H1 (cell line): ENCODE measurements at regions not wholly inside any gene's neighbourhood (a gene's known extent, or its start where the extent isn't known, plus 50 kb on each side); places are given as distances from the start of the nearest gene placed in this dataset.

Experiments
- BACH1 ChIP-seq: IDR thresholded peaks from 2 replicates; pipeline ENCODE4 v1.6.1; 2012; ENCODE audit warnings: low read length, improper control_type of control experiment
- HDAC6 ChIP-seq: IDR thresholded peaks from one replicate; pipeline ENCODE4 v1.7.1; 2012; ENCODE audit warnings: low read depth, mild to moderate bottlenecking, inconsistent platforms, low read length, moderate library complexity
- RBBP5 ChIP-seq: IDR thresholded peaks from 2 replicates; pipeline ENCODE4 v1.7.1; 2012; ENCODE audit warnings: low read depth, mild to moderate bottlenecking, inconsistent platforms, low read length, moderate library complexity, borderline replicate concordance
- SRF ChIP-seq: IDR thresholded peaks from 2 replicates; pipeline ENCODE4 v1.6.1; 2011; ENCODE audit warnings: mild to moderate bottlenecking, low read depth, low read length, moderate library complexity

- TF ChIP-seq HDAC6 (no peak), BACH1 (no peak), SRF (no peak), RBBP5 (no peak)
- TF ChIP-seq, all 59 proteins: peak for 0
Measured at GRCh38 chr9:100775912-100776311, 198.0 kb downstream of the CAVIN4 start (continued).
